ENCODE measurements at regions not wholly inside any gene's neighbourhood (a gene's known extent, or its start where the extent isn't known, plus 50 kb on each side); places are given as distances from the start of the nearest gene placed in this dataset.

GRCh38 chr18:22579271-22579670, 161.6 kb upstream of the CTAGE1 start (continued):
- TF ChIP-seq ERG (CRISPR knock-in tag; IDR thresholded peaks at IDR 0.05) = no peak
- TF ChIP-seq CBFB (CRISPR knock-in tag; IDR thresholded peaks at IDR 0.05; ENCODE audit: low read depth) = no peak

GRCh38 chr18:22585333-22585732, 167.6 kb upstream of the CTAGE1 start:
- CTCF ChIA-PET = no interaction called here
- Mint-ChIP-seq H3K4me1 (no peaks in the 10 kb centered on the region), H3K9me3 (no peaks in the 10 kb centered on the region; the same call in 1 of the 2 replicates)

GRCh38 chr18:22585821-22586220, 168.1 kb upstream of the CTAGE1 start:
- CTCF ChIA-PET = no interaction called here
- no peak for ATAC-seq
- H3K27me3 Mint-ChIP-seq (ENCODE audit: low read depth) = no peaks in the 10 kb centered on the region; the same call in 1 of the 2 replicates
- no peak for DNase-seq (ENCODE audit: low spot score)
- POLR2A ChIA-PET = no interaction called here
- TF ChIP-seq NR3C1 (CRISPR knock-in tag; conservative IDR thresholded peaks at IDR 0.05; ENCODE audit: low read depth) (no peak), USF2 (CRISPR knock-in tag; IDR thresholded peaks at IDR 0.05) (no peak), CTCF (IDR thresholded peaks at IDR 0.05) (no peak), SMAD4 (CRISPR knock-in tag; IDR thresholded peaks at IDR 0.05) (no peak), PREB (CRISPR knock-in tag; IDR thresholded peaks at IDR 0.05; ENCODE audit: borderline replicate concordance) (no peak), ERG (CRISPR knock-in tag; IDR thresholded peaks at IDR 0.05) (no peak), IRF2 (CRISPR knock-in tag; IDR thresholded peaks at IDR 0.05; ENCODE audit: borderline replicate concordance, low read depth) (no peak), EMX1 (CRISPR knock-in tag; IDR thresholded peaks at IDR 0.05) (no peak), ZNF317 (CRISPR knock-in tag; IDR thresholded peaks at IDR 0.05; ENCODE audit: borderline replicate concordance, low read depth) (no peak), IRF1 (CRISPR knock-in tag; IDR thresholded peaks at IDR 0.05) (no peak), GTF2I (CRISPR knock-in tag; conservative IDR thresholded peaks at IDR 0.05) (no peak), USF1 (CRISPR knock-in tag; IDR thresholded peaks at IDR 0.05) (no peak), CREB1 (CRISPR knock-in tag; IDR thresholded peaks at IDR 0.05) (no peak), PRDM15 (CRISPR knock-in tag; IDR thresholded peaks at IDR 0.05) (no peak), ATF1 (CRISPR knock-in tag; IDR thresholded peaks at IDR 0.05) (no peak)
- no peaks in the 10 kb centered on the region for H3K9me3 Mint-ChIP-seq
- no peak overlapping the region for H3K4me3 Mint-ChIP-seq
- no peak overlapping the region for H3K27ac Mint-ChIP-seq
- no peaks in the 10 kb centered on the region for H3K4me1 Mint-ChIP-seq
- no peaks in the 10 kb centered on the region for H3K36me3 Mint-ChIP-seq

More at GRCh38 chr18:22585333-22585732, 167.6 kb upstream of the CTAGE1 start:
- no peaks in the 10 kb centered on the region for H3K36me3 Mint-ChIP-seq
- ATAC-seq (no peak), DNase-seq (ENCODE audit: low spot score) (no peak)
- POLR2A ChIA-PET = no interaction called here
- no peaks in the 10 kb centered on the region; the same call in 1 of the 2 replicates for H3K27me3 Mint-ChIP-seq (ENCODE audit: low read depth)
- no peak overlapping the region for H3K27ac Mint-ChIP-seq
- no peak for TF ChIP-seq PREB (CRISPR knock-in tag; IDR thresholded peaks at IDR 0.05; ENCODE audit: borderline replicate concordance)
- TF ChIP-seq RORB (CRISPR knock-in tag; IDR thresholded peaks at IDR 0.05) = no peak
- TF ChIP-seq RELA (CRISPR knock-in tag; IDR thresholded peaks at IDR 0.05; ENCODE audit: borderline replicate concordance) = no peak
- no peak for TF ChIP-seq FOXP1 (CRISPR knock-in tag; IDR thresholded peaks at IDR 0.05; ENCODE audit: borderline replicate concordance)
- H3K4me3 Mint-ChIP-seq = no peak overlapping the region

Measured in WTC11 (cell line).